Activated T-cell treated with anti-CD3 and anti-CD28 coated beads for 1 hour (primary cell): ENCODE measurements at regions not wholly inside any gene's neighbourhood (a gene's known extent, or its start where the extent isn't known, plus 50 kb on each side); places are given as distances from the start of the nearest gene placed in this dataset.

Source experiments
- DNase-seq: peaks from one replicate; pipeline ENCODE4 v3.0.0-alpha.2; 2020; ENCODE audit warnings: low read depth

GRCh38 chr13:109644956-109645355 is 141.4 kb downstream of the IRS2 start:
- DNase-seq: no peak

GRCh38 chr13:109644069-109644750 is 142.2 kb downstream of the IRS2 start:
- DNase-seq: no peak

GRCh38 chr13:109642358-109642757 is 144.0 kb downstream of the IRS2 start:
- DNase-seq: no peak

GRCh38 chr13:109636736-109637135 is 149.6 kb downstream of the IRS2 start:
- no peak for DNase-seq

GRCh38 chr13:109631069-109631468 is 155.3 kb downstream of the IRS2 start:
- no peak for DNase-seq

- no peak for DNase-seq
Measured at GRCh38 chr13:109630271-109630670, 156.1 kb downstream of the IRS2 start.

- no peak for DNase-seq
Measured at GRCh38 chr13:109629737-109630136, 156.6 kb downstream of the IRS2 start.

- DNase-seq: no peak
Measured at GRCh38 chr13:109628251-109628699, 158.1 kb downstream of the IRS2 start.

- no peak for DNase-seq
Measured at GRCh38 chr13:109627649-109628048, 158.7 kb downstream of the IRS2 start.

- no peak for DNase-seq
Measured at GRCh38 chr13:109626386-109627171, 159.8 kb downstream of the IRS2 start.

GRCh38 chr13:109625156-109625555 is 161.2 kb downstream of the IRS2 start:
- no peak for DNase-seq

GRCh38 chr13:109622006-109622405 is 164.4 kb downstream of the IRS2 start:
- DNase-seq: no peak

- no peak for DNase-seq
Measured at GRCh38 chr13:109615721-109616420, 170.5 kb downstream of the IRS2 start.

GRCh38 chr13:109611912-109612691 is 174.3 kb downstream of the IRS2 start:
- DNase-seq: no peak

GRCh38 chr13:109610517-109610916 is 175.9 kb downstream of the IRS2 start:
- DNase-seq: peak; percentile 19

- DNase-seq: no peak
Measured at GRCh38 chr13:109608503-109608902, 177.9 kb downstream of the IRS2 start.

- DNase-seq: no peak
Measured at GRCh38 chr13:109608059-109608458, 178.3 kb downstream of the IRS2 start.

- DNase-seq: no peak
Measured at GRCh38 chr13:109606520-109606919, 179.9 kb downstream of the IRS2 start.

- DNase-seq: no peak
Measured at GRCh38 chr13:109605846-109606245, 180.5 kb downstream of the IRS2 start.

- DNase-seq: no peak
Measured at GRCh38 chr13:109604894-109605293, 181.5 kb downstream of the IRS2 start.

- DNase-seq: no peak
Measured at GRCh38 chr13:109602356-109602755, 184.0 kb downstream of the IRS2 start.
